GM18867 (cell line): ENCODE measurements at regions not wholly inside any gene's neighbourhood (a gene's known extent, or its start where the extent isn't known, plus 50 kb on each side); places are given as distances from the start of the nearest gene placed in this dataset.
"Not testable (repeated sequence)": the region's sequence is repeated elsewhere in the genome, so short reads cannot be mapped to it uniquely, and the experiment has no call there.

Source experiments
- ATAC-seq: cut with Tn5 transposase; IDR thresholded peaks from one replicate; pipeline ENCODE4 v1.9.1; 2021; ENCODE audit warnings: mild to moderate bottlenecking, moderate library complexity; ENCODE audit not compliant: unreplicated experiment

DNA sequence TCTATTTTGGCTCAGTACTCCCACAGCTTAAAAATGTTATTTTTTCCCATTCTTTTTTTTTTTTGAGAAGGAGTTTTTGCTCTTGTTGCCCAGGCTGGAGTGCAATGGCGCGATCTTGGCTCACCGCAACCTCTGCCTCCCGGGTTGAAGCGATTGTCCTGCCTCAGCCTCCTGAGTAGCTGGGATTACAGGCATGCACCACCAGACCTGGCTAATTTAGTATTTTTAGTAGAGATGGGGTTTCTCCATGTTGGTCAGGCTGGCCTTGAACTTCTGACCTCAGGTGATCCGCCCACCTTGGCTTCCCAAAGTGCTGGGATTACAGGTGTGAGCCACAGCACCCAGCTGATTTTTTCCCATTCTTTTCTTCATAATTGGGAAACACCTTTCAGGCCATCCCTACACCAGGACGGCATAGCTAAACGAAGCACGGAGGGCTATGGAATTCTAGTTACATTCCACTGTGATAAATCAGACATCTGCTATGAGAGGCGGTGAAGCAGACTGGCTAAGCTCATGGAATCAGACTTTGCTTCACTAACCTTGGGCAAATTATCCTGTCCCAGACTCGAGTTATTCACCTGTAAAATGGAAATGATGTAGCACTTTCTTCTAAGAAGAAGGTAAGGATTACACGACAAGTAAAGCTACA is 68.7 kb upstream of the ZFAND5 start:
- not testable (repeated sequence) for ATAC-seq

DNA sequence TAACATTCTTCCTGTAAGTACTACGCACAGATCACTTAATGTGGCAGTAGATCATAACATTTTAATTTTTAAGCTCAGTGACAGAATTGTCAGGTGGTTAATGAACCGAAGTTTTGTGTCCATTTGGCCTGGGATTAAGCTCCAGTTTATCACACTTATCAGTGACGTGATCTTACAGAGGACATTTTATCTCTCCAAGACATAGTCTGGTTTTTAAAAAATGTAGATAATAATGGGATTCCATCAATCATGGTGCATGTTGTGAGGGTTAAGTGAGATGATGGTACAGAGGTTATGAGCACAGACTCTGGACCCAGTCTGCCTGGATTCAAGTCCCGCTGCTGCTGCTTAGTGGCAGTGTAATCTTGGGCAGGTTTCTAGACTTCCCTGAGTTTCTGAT is 66.0 kb upstream of the ZFAND5 start:
- no peak for ATAC-seq

DNA sequence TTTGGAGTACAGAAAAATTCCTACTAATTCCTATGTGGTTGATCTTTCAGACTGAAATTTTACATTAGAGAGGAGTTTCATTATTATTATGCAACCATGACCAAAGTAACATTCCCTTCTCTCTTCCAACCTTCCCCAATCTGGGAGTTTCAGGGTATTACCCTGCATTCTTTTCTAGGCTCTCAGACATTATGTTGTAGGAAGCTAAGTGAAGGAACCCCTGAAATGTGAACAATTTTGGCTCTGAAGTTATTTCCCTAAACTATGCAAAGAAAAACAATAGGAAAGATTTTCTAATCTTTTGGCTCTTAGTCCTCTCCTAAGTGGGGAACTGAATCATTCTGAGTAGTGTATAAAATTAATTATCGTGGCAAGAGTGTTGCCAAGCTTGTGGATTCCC is 63.3 kb upstream of the ZFAND5 start:
- ATAC-seq: no peak

DNA sequence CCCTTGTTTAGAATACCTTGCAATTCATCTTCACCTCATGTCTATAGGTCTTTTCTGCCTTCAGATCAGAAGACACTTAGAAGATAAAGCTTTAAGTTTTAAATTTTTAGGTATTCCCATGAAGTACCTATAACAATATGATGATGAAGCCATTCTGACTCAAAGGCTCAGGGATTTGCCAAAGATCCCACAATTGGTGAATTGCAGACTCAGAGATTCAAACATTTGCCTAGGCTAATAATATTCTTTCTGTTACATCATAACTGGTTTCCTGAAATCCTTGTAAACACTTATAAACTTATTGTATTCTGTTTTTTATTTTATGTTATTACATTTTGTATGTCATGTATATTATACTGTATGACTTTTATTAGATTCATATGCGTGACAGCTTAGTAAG is 62.8 kb upstream of the ZFAND5 start:
- ATAC-seq: no peak

- no peak for ATAC-seq
Observed at GRCh38 chr9:72424131-72424530, 59.1 kb upstream of the ZFAND5 start.

DNA sequence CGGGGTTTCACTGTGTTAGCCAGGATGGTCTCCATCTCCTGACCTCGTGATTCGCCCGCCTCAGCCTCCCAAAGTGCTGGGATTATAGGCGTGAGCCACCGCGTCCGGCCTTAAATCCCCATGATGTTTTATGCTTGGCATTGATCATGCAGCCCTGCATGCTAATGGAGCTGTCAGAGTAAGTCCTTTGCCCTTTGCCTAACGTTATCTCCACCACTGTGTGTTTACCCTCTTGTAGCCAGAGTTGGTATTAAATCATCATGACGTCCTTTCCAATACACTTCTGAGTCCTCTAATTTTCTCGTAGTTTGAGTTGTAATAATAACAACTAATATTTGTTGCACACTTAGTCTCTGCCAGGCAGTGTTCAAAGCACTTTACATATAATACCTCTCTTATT is 57.2 kb upstream of the ZFAND5 start:
- ATAC-seq: no peak

DNA sequence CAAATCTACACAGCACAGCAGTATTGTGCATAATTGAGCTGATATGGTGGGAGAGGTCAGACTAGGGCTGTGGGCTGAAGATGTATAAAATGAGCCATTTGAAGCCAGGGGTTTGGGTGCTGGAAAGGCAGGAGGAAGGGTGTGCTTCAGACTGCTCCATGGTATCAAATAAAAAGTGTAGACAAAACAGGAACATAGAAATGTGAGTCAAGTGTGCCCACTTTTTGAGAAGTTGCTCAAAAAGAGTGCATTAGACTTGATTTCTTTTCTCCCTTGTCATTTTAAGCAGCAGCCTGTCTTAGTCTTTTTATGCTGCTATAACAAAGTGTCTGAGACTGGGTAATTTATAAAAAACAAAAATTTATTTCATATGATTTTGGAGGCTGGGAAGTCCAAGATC is 55.8 kb upstream of the ZFAND5 start:
- ATAC-seq: no peak

DNA sequence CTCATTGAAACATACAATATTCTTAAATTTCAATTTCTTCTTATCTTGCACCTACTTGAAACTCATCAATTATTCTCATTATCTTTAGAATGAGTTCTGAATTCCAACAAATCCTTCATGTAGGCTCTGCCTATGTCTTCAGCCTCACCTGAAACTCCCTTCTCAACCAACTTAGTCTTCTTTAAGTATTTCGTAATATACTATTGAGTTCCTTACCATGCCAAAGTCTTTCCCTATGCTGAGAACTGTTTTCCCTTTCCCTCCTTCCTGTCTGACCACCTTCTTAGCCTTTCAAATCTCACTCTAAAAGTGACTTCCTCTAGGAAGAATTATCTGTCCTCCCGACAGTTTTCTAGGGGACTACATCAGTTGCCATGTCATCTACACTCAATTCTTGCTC is 50.9 kb upstream of the ZFAND5 start:
- ATAC-seq: no peak

GRCh38 chr9:72415163-72415562 is 50.2 kb upstream of the ZFAND5 start:
- ATAC-seq: peak; percentile 44
